Chondrocyte (in vitro differentiated cells): ENCODE measurements at regions not wholly inside any gene's neighbourhood (a gene's known extent, or its start where the extent isn't known, plus 50 kb on each side); places are given as distances from the start of the nearest gene placed in this dataset.
"Not testable (repeated sequence)": the region's sequence is repeated elsewhere in the genome, so short reads cannot be mapped to it uniquely, and the experiment has no call there.

Source experiments
- DNase-seq: peaks from one replicate; pipeline ENCODE4 v3.0.0; 2021; ENCODE audit warnings: mixed read lengths, low spot score
- H3K27ac Mint-ChIP-seq: one replicate; pipeline ENCODE4 v1.8.0; 2021; ENCODE audit warnings: mild to moderate bottlenecking, moderate library complexity, mixed read lengths; ENCODE audit not compliant: unreplicated experiment
- H3K27me3 Mint-ChIP-seq: 2 replicates; pipeline ENCODE4 v1.8.0; 2021; ENCODE audit warnings: low read depth, mixed read lengths
- H3K36me3 Mint-ChIP-seq: 2 replicates; pipeline ENCODE4 v1.8.0; 2021; ENCODE audit warnings: low read depth, mixed read lengths
- H3K4me1 Mint-ChIP-seq: 2 replicates; pipeline ENCODE4 v1.8.0; 2021; ENCODE audit warnings: low read depth, mild to moderate bottlenecking, mixed read lengths
- H3K4me3 Mint-ChIP-seq: one replicate; pipeline ENCODE4 v1.8.0; 2021; ENCODE audit warnings: mild to moderate bottlenecking, moderate library complexity, mixed read lengths; ENCODE audit not compliant: unreplicated experiment
- H3K9me3 Mint-ChIP-seq: 2 replicates; pipeline ENCODE4 v1.8.0; 2021; ENCODE audit warnings: low read depth, mixed read lengths
- CTCF ChIP-seq: fragments of 200-600 bp; sonication (generic); IDR thresholded peaks from 2 replicates; pipeline ENCODE4 v1.5.0; 2021; ENCODE audit warnings: antibody characterized with exemption, mild to moderate bottlenecking, moderate library complexity

GRCh38 chr3:152769523-152769922 is 65.4 kb upstream of the P2RY1 start:
- Mint-ChIP-seq H3K4me3 (no peak overlapping the region), H3K27ac (no peak overlapping the region), H3K27me3 (no peaks in the 10 kb centered on the region), H3K9me3 (peaks cover 20% of the 10 kb centered on the region), H3K4me1 (no peaks in the 10 kb centered on the region), H3K36me3 (peaks cover 7% of the 10 kb centered on the region)
- no peak for TF ChIP-seq CTCF
- no peak for DNase-seq

GRCh38 chr3:152770296-152770695 is 64.6 kb upstream of the P2RY1 start:
- H3K27me3 Mint-ChIP-seq = no peaks in the 10 kb centered on the region
- no peak for DNase-seq
- no peaks in the 10 kb centered on the region for H3K4me1 Mint-ChIP-seq
- no peak for TF ChIP-seq CTCF
- no peak overlapping the region for H3K4me3 Mint-ChIP-seq
- H3K27ac Mint-ChIP-seq = no peak overlapping the region
- H3K36me3 Mint-ChIP-seq = peaks cover 2% of the 10 kb centered on the region
- peaks cover 13% of the 10 kb centered on the region for H3K9me3 Mint-ChIP-seq

GRCh38 chr3:152771120-152771519 is 63.8 kb upstream of the P2RY1 start:
- no peaks in the 10 kb centered on the region for H3K36me3 Mint-ChIP-seq
- no peak overlapping the region for H3K27ac Mint-ChIP-seq
- H3K27me3 Mint-ChIP-seq = no peaks in the 10 kb centered on the region
- TF ChIP-seq CTCF = no peak
- peaks cover 10% of the 10 kb centered on the region for H3K9me3 Mint-ChIP-seq
- no peaks in the 10 kb centered on the region for H3K4me1 Mint-ChIP-seq
- DNase-seq = no peak
- no peak overlapping the region for H3K4me3 Mint-ChIP-seq

GRCh38 chr3:152772674-152773225 is 62.2 kb upstream of the P2RY1 start:
- no peak for TF ChIP-seq CTCF
- H3K27ac Mint-ChIP-seq = no peak overlapping the region
- no peaks in the 10 kb centered on the region for H3K27me3 Mint-ChIP-seq
- H3K4me1 Mint-ChIP-seq = peaks cover 6% of the 10 kb centered on the region
- no peaks in the 10 kb centered on the region for H3K36me3 Mint-ChIP-seq
- no peak overlapping the region for H3K4me3 Mint-ChIP-seq
- H3K9me3 Mint-ChIP-seq = peaks cover 4% of the 10 kb centered on the region
- no peak for DNase-seq

- H3K36me3 Mint-ChIP-seq = no peaks in the 10 kb centered on the region
- H3K27me3 Mint-ChIP-seq = no peaks in the 10 kb centered on the region
- TF ChIP-seq CTCF = no peak
- H3K27ac Mint-ChIP-seq = no peak overlapping the region
- DNase-seq = no peak
- peaks cover 4% of the 10 kb centered on the region for H3K9me3 Mint-ChIP-seq
- H3K4me1 Mint-ChIP-seq = peaks cover 6% of the 10 kb centered on the region
- no peak overlapping the region for H3K4me3 Mint-ChIP-seq
Observed at GRCh38 chr3:152773633-152774032, 61.3 kb upstream of the P2RY1 start.

- not testable (repeated sequence) for H3K27ac Mint-ChIP-seq, H3K4me3 Mint-ChIP-seq, H3K4me1 Mint-ChIP-seq, H3K9me3 Mint-ChIP-seq, H3K36me3 Mint-ChIP-seq, H3K27me3 Mint-ChIP-seq, DNase-seq
Observed at GRCh38 chr3:152774230-152774629, 60.7 kb upstream of the P2RY1 start.
